NCI-H345 treated with DMSO at 0.1 percent for 48 hours (cell line): ENCODE measurements at regions not wholly inside any gene's neighbourhood (a gene's known extent, or its start where the extent isn't known, plus 50 kb on each side); places are given as distances from the start of the nearest gene placed in this dataset.

Experiments
- DNase-seq: peaks from one replicate; lab custom pipeline; 2025; ENCODE audit not compliant: unreplicated experiment; lab: John Stamatoyannopoulos, UW

DNA sequence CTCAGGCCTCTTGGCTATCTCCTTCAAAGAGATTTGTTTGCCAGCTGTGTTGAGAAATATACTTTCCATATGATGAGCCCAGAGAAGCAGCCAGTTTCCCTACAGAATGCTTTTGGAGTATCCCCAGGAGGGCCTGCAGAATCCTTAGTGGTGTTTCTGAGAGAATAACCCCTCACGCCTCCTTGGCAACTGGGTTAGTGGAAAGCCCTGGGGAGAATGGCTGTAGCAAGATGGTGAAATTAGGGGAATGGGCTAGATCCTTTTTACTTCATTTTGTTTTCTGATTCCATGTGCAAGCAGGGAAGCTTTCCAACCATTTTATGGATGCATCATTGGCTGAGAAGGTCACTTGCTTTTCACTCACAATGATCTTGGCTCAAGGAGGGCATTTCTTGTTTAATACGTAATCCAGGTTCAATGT, 364.6 kb downstream of the DMRT2 start:
- no peak for DNase-seq

GRCh38 chr9:1415146-1415545, 365.0 kb downstream of the DMRT2 start:
- no peak for DNase-seq

DNA sequence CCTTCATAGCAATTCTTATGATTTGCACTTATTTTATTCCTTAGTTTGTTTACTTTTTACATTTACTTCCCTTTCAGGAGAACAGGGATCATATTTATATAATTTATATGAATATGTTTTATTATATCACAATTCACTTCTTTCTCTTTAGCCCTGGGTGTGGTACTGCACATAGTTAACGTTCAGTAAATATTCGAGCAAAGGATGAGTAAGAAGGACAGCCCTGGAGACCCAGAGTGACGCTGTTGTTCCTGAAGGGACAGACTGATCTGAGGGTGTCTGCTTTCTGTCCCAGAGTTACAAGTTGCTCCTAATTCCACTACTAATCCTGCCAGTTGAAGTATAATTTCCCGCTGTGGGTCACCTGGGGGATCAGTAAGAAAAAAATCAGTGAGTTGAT, 366.1 kb downstream of the DMRT2 start:
- DNase-seq: no peak

DNA sequence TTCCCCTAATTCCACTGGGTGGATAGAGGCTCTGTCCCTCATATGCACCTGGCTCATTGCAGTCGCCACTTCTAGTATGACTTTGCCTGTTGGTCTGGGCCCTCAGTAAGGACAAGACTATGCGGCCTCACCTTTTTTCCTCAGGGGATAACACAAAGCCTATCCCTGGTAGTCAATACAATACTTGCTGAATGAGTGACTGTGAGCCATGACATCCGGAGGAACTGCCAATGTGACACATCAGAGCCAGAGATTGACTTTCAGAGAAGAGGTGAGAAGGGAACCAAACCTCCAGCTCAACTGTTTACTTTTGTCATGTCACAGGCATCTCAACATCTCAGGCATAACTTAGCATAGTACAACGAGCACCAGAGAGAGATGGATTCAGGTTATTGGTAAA, 371.3 kb downstream of the DMRT2 start:
- no peak for DNase-seq

GRCh38 chr9:1427875-1428274, 377.7 kb downstream of the DMRT2 start:
- no peak for DNase-seq

GRCh38 chr9:1429297-1429696, 379.1 kb downstream of the DMRT2 start:
- DNase-seq: no peak

- no peak for DNase-seq
Measured at GRCh38 chr9:1431461-1431860, 381.3 kb downstream of the DMRT2 start.

DNA sequence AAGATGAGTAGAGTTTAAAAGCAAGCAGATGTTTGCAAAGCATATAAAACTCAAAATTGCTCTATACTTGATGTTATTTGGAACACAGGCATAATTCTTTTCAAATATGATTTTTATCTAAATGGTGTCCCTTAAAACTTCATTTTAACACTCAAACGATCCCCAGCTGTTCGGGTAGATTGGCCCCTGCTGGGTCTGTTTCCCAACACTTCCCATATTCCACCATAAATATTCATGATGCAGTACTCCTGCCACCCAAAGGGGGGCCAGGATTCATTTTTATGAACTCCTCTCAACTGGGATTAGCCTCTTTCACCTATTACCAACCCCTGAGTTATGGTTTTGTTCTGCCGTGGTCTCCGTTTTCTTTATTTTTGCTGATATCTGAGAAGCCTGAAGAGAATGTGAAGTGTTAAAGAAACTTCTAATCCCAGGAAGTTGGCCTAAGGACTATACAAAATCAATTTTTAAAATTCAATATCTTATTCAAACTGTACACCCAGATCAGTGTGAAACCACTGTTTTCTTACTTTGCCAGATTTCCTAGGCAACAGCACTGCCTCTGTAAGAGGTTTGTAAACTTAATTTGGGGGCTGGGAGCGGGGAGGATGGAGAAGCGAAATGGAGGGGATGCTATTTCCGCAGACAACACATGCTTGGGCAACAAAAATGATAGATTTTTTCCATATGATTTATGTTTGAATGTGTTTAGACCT, 384.1 kb downstream of the DMRT2 start:
- DNase-seq: no peak

DNA sequence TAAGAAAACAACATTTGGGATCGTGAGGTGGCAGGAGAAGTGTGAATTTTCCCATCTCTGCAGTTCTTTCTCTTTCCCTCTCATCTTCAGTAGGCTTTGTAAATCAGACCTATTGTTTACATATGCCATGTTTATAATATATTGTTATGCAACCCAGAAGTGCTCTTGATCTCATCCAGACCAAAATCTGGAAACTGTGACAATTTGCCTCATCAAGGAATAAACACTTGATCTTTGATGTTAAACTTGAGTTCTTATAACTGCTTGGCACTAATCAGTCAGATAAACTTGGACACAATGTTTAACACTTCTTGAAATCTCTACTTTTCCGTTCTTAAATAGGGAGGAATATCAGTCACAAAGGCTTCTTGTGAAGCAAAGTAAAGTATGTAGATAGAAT, 384.7 kb downstream of the DMRT2 start:
- DNase-seq: no peak

- DNase-seq: no peak
Measured at GRCh38 chr9:1440256-1440655, 390.1 kb downstream of the DMRT2 start.

DNA sequence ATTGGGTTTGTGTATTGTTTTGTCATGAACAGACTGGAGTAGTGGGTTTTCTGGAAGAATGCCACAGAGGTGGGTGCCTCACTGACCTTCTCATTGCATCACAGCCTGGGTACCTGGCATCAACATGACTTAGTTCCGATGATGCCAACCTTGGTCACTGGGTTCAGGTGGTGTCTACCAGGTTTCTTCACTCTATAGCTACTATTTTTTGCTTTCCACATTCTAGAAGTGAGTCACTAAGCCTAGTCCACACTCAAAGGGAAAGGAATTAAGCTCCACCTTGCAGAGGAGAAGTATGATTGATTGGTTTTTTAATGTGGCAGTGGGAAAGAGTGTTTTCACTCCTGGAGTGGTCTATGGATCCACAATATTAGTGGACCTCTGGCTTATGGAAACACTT, 391.9 kb downstream of the DMRT2 start:
- DNase-seq: no peak

DNA sequence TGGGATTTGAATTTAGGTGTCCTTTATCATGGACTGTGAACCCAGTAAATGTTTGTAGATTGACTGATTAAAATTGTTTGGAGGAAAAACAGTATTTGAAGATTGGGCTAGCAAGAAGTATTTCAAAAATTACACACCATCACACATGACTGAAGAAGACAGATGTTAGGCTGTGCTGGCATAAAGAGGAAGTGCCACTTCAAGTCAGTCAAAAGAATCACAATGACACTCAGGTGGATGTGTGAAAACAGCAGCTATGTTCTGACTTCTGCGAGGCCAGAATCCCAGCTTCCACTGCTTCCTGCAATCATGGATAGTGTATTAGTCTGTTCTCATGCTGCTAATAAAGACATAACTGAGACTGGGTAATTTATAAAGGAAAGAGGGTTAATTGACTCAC, 393.3 kb downstream of the DMRT2 start:
- DNase-seq: no peak

DNA sequence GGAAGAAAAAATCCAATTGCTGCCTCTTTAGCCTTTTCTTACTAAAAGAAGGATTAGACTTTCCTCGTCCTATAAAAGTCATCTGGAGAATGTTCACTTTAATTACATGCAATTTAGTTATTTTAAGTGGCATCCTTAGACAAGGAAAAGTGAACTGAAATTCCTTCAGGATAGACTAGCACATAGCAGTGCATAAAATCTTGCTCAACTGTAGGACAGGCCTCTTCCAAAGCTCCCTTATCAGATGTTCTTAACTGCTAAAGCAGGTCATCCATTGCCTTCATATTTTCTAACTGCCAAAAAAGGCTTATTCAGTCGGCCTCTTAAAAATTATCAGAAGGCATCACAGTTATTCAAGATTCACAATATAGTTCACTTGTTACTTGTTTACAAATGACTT, 396.5 kb downstream of the DMRT2 start:
- DNase-seq: no peak

GRCh38 chr9:1453636-1454035, 403.5 kb downstream of the DMRT2 start:
- DNase-seq: no peak

DNA sequence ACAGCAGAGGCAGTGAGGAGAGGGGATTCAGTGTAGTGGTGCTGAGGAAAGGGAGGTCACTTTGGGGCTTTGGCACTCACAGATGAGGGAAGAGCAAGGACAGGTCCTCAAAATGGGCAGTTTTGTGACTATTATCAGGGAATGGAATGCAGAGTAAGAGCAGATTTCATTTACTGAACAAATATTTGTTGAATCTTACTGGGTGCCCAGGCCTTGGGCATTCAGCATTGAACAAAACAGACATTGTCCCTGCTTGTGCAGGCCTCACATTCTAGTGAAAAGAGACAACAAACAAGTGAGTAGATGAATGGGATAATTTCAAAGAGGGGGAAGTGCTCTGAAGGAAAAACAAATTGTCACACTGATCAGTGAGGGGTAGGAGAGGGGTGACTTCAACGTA, 404.1 kb downstream of the DMRT2 start:
- no peak for DNase-seq

GRCh38 chr9:1454616-1455347, 404.6 kb downstream of the DMRT2 start:
- DNase-seq: no peak

- no peak for DNase-seq
Measured at GRCh38 chr9:1455766-1456165, 405.6 kb downstream of the DMRT2 start.

- DNase-seq: no peak
Measured at GRCh38 chr9:1456301-1457024, 406.3 kb downstream of the DMRT2 start.

- DNase-seq: no peak
Measured at GRCh38 chr9:1457460-1457859, 407.3 kb downstream of the DMRT2 start.

DNA sequence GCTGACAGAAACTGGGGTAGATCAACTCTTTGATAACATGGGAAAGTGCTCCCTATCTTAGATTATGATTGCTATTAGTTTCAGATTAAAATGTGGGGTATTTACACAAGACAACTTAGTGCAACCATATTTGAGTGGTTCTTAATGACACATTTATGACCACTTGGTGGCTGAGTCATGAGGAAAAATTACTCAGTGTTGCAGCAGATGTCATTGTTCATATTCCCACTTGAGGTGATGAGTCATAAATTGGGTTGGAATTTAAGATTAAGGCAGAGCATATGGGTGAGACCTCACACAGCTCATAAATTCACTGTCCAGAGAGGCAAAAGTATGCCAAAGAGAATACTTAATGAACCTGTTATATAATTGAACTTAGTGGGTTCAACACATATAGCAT, 408.3 kb downstream of the DMRT2 start:
- DNase-seq: no peak

GRCh38 chr9:1460143-1460769, 410.1 kb downstream of the DMRT2 start:
- no peak for DNase-seq

DNA sequence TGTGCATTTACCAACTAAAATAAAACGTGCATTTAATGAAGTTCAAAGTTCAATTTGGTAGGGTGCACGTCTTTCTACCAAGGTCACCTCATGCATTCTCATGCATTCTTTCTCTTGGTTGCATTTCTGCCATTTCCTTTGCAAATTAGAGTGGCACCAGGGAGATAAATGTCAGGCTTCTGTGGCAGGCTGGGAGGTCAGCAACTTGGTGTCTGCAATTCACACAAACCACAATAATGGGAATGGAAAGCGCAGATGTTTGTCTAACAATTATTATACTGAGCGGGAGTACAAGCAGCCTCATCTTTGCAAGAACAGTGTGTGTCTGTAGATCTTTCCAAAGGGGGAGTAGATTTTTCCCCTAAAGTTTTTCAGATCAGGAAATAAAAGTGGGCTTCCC, 411.7 kb downstream of the DMRT2 start:
- no peak for DNase-seq
